D721Med (cell line): ENCODE measurements at regions not wholly inside any gene's neighbourhood (a gene's known extent, or its start where the extent isn't known, plus 50 kb on each side); places are given as distances from the start of the nearest gene placed in this dataset.

Experiments used
- DNase-seq: peaks from one replicate; pipeline ENCODE4 v3.0.0; 2011; ENCODE audit warnings: low spot score; ENCODE audit not compliant: insufficient read length
- FAIRE-seq: peaks from 2 replicates; lab custom pipeline; 2011; peaks lifted over from hg19 to GRCh38; lab: Jason Lieb, UNC
- TF ChIP-seq, protein P1 (sequence below): IDR thresholded peaks from 2 replicates; pipeline ENCODE4 v1.5.1; 2012; ENCODE audit warnings: mild to moderate bottlenecking, control low read depth; ENCODE audit not compliant: insufficient read depth; ENCODE audit errors: missing control alignments

DNA sequence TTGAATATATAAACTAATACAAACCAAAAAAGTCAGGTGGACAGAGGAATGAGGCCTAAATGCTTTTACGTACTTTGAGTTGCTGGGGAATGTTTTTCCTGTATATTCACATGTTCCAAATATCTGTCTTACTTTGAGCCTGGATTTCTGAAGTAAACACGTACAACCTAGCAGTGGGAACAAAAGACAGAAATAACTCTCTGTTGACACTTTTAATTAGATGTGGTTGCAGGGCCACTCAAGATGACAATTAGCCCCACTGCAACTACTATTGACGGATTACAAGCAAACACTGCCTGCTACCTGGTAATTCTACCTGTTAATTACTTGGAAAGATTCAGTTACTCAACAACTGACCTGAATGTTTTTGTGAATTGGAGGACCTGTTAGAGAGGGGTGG, 196.9 kb downstream of the TTLL7 start:
- FAIRE-seq (no peak), DNase-seq (no peak)
- TF ChIP-seq, protein P1, sequence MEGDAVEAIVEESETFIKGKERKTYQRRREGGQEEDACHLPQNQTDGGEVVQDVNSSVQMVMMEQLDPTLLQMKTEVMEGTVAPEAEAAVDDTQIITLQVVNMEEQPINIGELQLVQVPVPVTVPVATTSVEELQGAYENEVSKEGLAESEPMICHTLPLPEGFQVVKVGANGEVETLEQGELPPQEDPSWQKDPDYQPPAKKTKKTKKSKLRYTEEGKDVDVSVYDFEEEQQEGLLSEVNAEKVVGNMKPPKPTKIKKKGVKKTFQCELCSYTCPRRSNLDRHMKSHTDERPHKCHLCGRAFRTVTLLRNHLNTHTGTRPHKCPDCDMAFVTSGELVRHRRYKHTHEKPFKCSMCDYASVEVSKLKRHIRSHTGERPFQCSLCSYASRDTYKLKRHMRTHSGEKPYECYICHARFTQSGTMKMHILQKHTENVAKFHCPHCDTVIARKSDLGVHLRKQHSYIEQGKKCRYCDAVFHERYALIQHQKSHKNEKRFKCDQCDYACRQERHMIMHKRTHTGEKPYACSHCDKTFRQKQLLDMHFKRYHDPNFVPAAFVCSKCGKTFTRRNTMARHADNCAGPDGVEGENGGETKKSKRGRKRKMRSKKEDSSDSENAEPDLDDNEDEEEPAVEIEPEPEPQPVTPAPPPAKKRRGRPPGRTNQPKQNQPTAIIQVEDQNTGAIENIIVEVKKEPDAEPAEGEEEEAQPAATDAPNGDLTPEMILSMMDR: no peak

DNA sequence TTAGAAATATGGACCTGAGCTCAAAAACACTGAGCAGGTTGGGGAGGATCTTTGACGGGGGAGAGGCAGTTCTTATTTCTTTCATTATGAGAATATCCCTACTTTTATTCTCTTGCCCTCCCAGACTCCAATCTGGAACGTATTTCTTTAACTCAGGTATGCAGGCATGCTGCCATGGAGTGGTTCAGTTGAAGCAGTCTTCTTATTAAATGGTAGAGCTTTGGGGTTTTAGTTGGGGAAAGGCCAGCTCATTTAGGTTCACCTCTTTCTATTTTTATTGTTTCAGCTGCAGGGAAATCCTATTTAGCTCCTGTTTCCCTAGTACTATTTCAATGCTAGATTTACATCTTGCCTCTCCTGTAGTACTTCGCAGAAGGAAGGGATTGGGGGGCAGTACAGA, 198.9 kb downstream of the TTLL7 start:
- TF ChIP-seq, protein P1: no peak
- FAIRE-seq: no peak
- no peak for DNase-seq

DNA sequence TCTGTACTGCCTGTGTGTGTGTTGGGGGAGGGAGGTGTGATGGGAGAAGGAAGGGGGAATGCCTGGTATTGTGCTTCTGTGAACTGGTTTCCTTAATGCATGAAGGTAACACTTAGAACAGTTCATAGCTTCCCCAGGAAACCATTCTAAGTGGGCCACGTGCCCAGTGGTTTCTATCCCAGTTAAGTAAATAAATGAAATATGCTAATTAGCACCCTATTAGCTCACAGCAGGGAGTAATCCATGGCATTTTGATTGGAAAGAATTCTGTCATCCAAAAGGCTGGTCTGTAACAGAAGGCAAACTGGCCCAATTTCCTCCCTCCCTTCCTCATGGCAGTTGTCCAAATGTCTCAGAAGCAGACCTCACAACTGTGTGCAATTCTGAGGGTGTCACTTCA, 199.3 kb downstream of the TTLL7 start:
- TF ChIP-seq, protein P1: no peak
- FAIRE-seq: no peak
- no peak for DNase-seq

DNA sequence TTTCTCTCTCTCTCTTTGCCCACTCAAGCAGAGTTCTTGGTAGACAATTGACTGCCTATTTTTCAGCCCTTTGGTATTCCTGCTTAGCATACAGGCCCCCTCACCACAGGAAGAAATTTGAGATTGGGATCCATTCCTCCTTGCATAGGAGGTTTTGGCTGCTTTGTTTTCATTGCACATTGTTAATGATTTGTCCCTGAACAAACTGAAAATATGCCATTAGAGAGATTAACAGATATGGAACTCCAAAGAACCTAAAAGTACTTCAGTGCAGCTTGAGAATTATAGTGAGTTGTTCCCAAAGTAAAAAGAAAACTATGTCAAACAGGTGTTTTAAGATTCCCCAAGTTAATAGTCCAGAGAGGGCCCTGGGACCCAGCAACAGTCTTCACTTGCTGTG, 200.0 kb downstream of the TTLL7 start:
- TF ChIP-seq, protein P1: no peak
- no peak for DNase-seq
- FAIRE-seq: no peak

DNA sequence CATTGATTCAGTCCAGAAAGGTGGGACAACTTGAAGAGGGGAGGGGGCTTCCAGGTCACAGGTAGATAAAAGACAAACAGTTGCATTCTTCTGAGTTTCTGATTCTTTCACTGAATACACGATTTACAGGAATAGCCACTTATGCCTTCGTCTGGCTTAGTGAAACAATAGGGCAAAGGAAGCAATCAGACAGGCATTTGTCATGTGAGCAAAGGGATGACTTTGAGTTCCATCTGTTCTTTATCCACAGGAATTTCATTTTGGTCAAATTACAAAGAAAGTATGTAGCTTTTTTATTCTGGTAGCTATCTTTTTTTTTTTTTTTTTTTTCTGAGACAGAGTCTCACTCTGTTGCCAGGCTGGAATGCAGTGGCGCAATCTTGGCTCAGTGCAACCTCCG, 202.5 kb downstream of the TTLL7 start:
- no peak for DNase-seq
- no peak for FAIRE-seq
- TF ChIP-seq, protein P1: no peak

DNA sequence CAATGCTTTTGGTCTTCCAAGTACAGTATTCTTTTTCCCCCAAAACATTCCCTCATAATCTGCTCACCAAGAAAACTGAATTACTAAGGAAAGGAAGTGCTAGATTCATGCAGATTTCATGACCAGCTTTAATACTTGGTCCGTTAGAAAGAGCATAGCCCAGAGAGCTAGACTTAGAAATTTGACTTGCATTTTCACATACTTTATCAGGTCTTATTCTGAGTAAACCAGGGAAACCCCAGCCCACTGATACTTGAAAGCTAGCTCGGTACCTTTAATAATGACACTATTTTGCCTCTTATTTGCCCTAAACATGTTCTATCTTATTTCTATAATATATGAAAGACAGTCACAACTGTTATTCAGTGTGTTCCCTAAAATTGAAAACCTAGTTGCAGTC, 204.5 kb downstream of the TTLL7 start:
- DNase-seq (no peak), FAIRE-seq (no peak)
- TF ChIP-seq, protein P1: no peak

DNA sequence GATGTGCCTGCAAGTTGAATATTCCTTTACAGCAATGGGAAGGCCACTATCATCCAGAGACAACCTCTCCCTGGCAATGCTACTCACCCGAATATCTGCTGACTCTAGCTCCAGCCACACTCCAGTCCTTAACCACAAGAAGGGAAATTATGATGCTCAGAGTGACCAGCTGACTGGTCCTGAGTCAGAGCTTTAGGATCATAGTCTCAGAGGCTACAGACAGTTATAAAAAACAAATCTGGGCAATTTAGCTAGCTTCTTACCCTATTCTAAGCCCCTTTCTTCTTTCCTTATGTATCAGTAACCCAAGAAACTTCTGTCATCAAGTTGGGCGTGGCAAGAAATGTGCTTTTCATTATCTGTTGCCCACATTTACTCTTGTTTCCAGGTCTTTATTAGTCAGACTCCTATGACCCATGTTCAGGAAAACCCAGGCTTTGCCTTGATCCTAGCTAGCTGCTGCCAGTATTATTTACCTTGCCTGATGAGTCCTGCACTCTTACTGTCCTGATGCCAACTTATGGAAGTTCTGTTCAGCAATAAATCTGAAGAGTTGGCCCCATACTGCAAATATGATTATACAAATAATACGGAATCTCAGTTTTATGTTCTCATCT, 207.0 kb downstream of the TTLL7 start:
- no peak for FAIRE-seq
- no peak for DNase-seq
- TF ChIP-seq, protein P1: no peak
